ENCODE measurements at regions not wholly inside any gene's neighbourhood (a gene's known extent, or its start where the extent isn't known, plus 50 kb on each side); places are given as distances from the start of the nearest gene placed in this dataset.

- no peak overlapping the region for H3K27ac Mint-ChIP-seq (ENCODE audit: unreplicated experiment)
- TF ChIP-seq CTCF (IDR thresholded peaks at IDR 0.05; ENCODE audit: unreplicated experiment), result no peak
- H3K4me1 Mint-ChIP-seq (ENCODE audit: unreplicated experiment), result no peaks in the 10 kb centered on the region
- H3K4me3 Mint-ChIP-seq (ENCODE audit: unreplicated experiment), result no peak overlapping the region
- H3K9me3 Mint-ChIP-seq (ENCODE audit: unreplicated experiment), result no peaks in the 10 kb centered on the region
- no peak for DNase-seq (ENCODE audit: low spot score)
- H3K36me3 Mint-ChIP-seq (ENCODE audit: low read depth, unreplicated experiment), result no peaks in the 10 kb centered on the region
- H3K27me3 Mint-ChIP-seq (ENCODE audit: unreplicated experiment), result no peaks in the 10 kb centered on the region
Measured at GRCh38 chr7:25584112-25584938, 356.0 kb upstream of the NPVF start.

- H3K27me3 Mint-ChIP-seq (ENCODE audit: unreplicated experiment), result no peaks in the 10 kb centered on the region
Measured at GRCh38 chr7:25586513-25586912, 358.2 kb upstream of the NPVF start.

GRCh38 chr7:25594122-25594521 is 365.8 kb upstream of the NPVF start:
- Mint-ChIP-seq H3K27me3 (ENCODE audit: unreplicated experiment) (no peaks in the 10 kb centered on the region), H3K27ac (ENCODE audit: unreplicated experiment) (no peak overlapping the region), H3K4me1 (ENCODE audit: unreplicated experiment) (no peaks in the 10 kb centered on the region), H3K36me3 (ENCODE audit: low read depth, unreplicated experiment) (no peaks in the 10 kb centered on the region), H3K4me3 (ENCODE audit: unreplicated experiment) (no peak overlapping the region), H3K9me3 (ENCODE audit: unreplicated experiment) (no peaks in the 10 kb centered on the region)
- DNase-seq (ENCODE audit: low spot score), result no peak
- TF ChIP-seq CTCF (IDR thresholded peaks at IDR 0.05; ENCODE audit: unreplicated experiment), result no peak

More at GRCh38 chr7:25586513-25586912, 358.2 kb upstream of the NPVF start:
- H3K27ac Mint-ChIP-seq (ENCODE audit: unreplicated experiment), result no peak overlapping the region
- no peak overlapping the region for H3K4me3 Mint-ChIP-seq (ENCODE audit: unreplicated experiment)
- no peaks in the 10 kb centered on the region for H3K4me1 Mint-ChIP-seq (ENCODE audit: unreplicated experiment)
- no peak for TF ChIP-seq CTCF (IDR thresholded peaks at IDR 0.05; ENCODE audit: unreplicated experiment)
- no peaks in the 10 kb centered on the region for H3K36me3 Mint-ChIP-seq (ENCODE audit: low read depth, unreplicated experiment)
- no peak for DNase-seq (ENCODE audit: low spot score)
- no peaks in the 10 kb centered on the region for H3K9me3 Mint-ChIP-seq (ENCODE audit: unreplicated experiment)

GRCh38 chr7:25594728-25595127 is 366.4 kb upstream of the NPVF start:
- H3K27me3 Mint-ChIP-seq (ENCODE audit: unreplicated experiment), result no peaks in the 10 kb centered on the region
- H3K27ac Mint-ChIP-seq (ENCODE audit: unreplicated experiment), result no peak overlapping the region
- no peaks in the 10 kb centered on the region for H3K4me1 Mint-ChIP-seq (ENCODE audit: unreplicated experiment)
- no peak overlapping the region for H3K4me3 Mint-ChIP-seq (ENCODE audit: unreplicated experiment)
- no peaks in the 10 kb centered on the region for H3K36me3 Mint-ChIP-seq (ENCODE audit: low read depth, unreplicated experiment)
- no peaks in the 10 kb centered on the region for H3K9me3 Mint-ChIP-seq (ENCODE audit: unreplicated experiment)
- no peak for TF ChIP-seq CTCF (IDR thresholded peaks at IDR 0.05; ENCODE audit: unreplicated experiment)
- no peak for DNase-seq (ENCODE audit: low spot score)

- Mint-ChIP-seq H3K27me3 (ENCODE audit: unreplicated experiment) (no peaks in the 10 kb centered on the region), H3K4me3 (ENCODE audit: unreplicated experiment) (no peak overlapping the region), H3K27ac (ENCODE audit: unreplicated experiment) (no peak overlapping the region), H3K9me3 (ENCODE audit: unreplicated experiment) (no peaks in the 10 kb centered on the region), H3K4me1 (ENCODE audit: unreplicated experiment) (peaks cover 3% of the 10 kb centered on the region), H3K36me3 (ENCODE audit: low read depth, unreplicated experiment) (no peaks in the 10 kb centered on the region)
- no peak for TF ChIP-seq CTCF (IDR thresholded peaks at IDR 0.05; ENCODE audit: unreplicated experiment)
- DNase-seq (ENCODE audit: low spot score), result no peak
Measured at GRCh38 chr7:25595996-25596395, 367.7 kb upstream of the NPVF start.
